Chondrocyte (in vitro differentiated cells): ENCODE measurements at regions not wholly inside any gene's neighbourhood (a gene's known extent, or its start where the extent isn't known, plus 50 kb on each side); places are given as distances from the start of the nearest gene placed in this dataset.
A peak's percentile ranks its signal among the peaks of the same experiment; 100 is the strongest.

Experiments used
- DNase-seq: peaks from one replicate; pipeline ENCODE4 v3.0.0; 2021; ENCODE audit warnings: mixed read lengths, low spot score
- H3K27ac Mint-ChIP-seq: one replicate; pipeline ENCODE4 v1.8.0; 2021; ENCODE audit warnings: mild to moderate bottlenecking, moderate library complexity, mixed read lengths; ENCODE audit not compliant: unreplicated experiment
- H3K27me3 Mint-ChIP-seq: 2 replicates; pipeline ENCODE4 v1.8.0; 2021; ENCODE audit warnings: low read depth, mixed read lengths
- H3K36me3 Mint-ChIP-seq: 2 replicates; pipeline ENCODE4 v1.8.0; 2021; ENCODE audit warnings: low read depth, mixed read lengths
- H3K4me1 Mint-ChIP-seq: 2 replicates; pipeline ENCODE4 v1.8.0; 2021; ENCODE audit warnings: low read depth, mild to moderate bottlenecking, mixed read lengths
- H3K4me3 Mint-ChIP-seq: one replicate; pipeline ENCODE4 v1.8.0; 2021; ENCODE audit warnings: mild to moderate bottlenecking, moderate library complexity, mixed read lengths; ENCODE audit not compliant: unreplicated experiment
- H3K9me3 Mint-ChIP-seq: 2 replicates; pipeline ENCODE4 v1.8.0; 2021; ENCODE audit warnings: low read depth, mixed read lengths
- CTCF ChIP-seq: fragments of 200-600 bp; sonication (generic); IDR thresholded peaks from 2 replicates; pipeline ENCODE4 v1.5.0; 2021; ENCODE audit warnings: antibody characterized with exemption, mild to moderate bottlenecking, moderate library complexity

GRCh38 chr9:28887188-28887884 is 1314.1 kb upstream of the C9orf72 start:
- no peak overlapping the region for H3K27ac Mint-ChIP-seq
- H3K27me3 Mint-ChIP-seq: no peaks in the 10 kb centered on the region
- no peak for DNase-seq
- H3K36me3 Mint-ChIP-seq: no peaks in the 10 kb centered on the region
- H3K9me3 Mint-ChIP-seq: no peaks in the 10 kb centered on the region
- H3K4me3 Mint-ChIP-seq: no peak overlapping the region
- TF ChIP-seq CTCF: no peak
- H3K4me1 Mint-ChIP-seq: no peaks in the 10 kb centered on the region

GRCh38 chr9:28888806-28889205 is 1315.5 kb upstream of the C9orf72 start:
- TF ChIP-seq CTCF: no peak
- H3K36me3 Mint-ChIP-seq: no peaks in the 10 kb centered on the region
- H3K4me1 Mint-ChIP-seq: no peaks in the 10 kb centered on the region
- no peak overlapping the region for H3K27ac Mint-ChIP-seq
- no peak for DNase-seq
- H3K4me3 Mint-ChIP-seq: no peak overlapping the region
- no peaks in the 10 kb centered on the region for H3K27me3 Mint-ChIP-seq
- H3K9me3 Mint-ChIP-seq: no peaks in the 10 kb centered on the region

- Mint-ChIP-seq H3K27me3 (no peaks in the 10 kb centered on the region), H3K27ac (no peak overlapping the region), H3K9me3 (no peaks in the 10 kb centered on the region), H3K36me3 (no peaks in the 10 kb centered on the region), H3K4me3 (no peak overlapping the region), H3K4me1 (no peaks in the 10 kb centered on the region)
- TF ChIP-seq CTCF: no peak
- no peak for DNase-seq
These were observed 1319.3 kb upstream of the C9orf72 start for GRCh38 chr9:28892538-28892937.

GRCh38 chr9:28899267-28899666 is 1326.0 kb upstream of the C9orf72 start:
- H3K27ac Mint-ChIP-seq: no peak overlapping the region
- no peaks in the 10 kb centered on the region for H3K27me3 Mint-ChIP-seq
- no peaks in the 10 kb centered on the region for H3K36me3 Mint-ChIP-seq
- TF ChIP-seq CTCF: no peak
- no peaks in the 10 kb centered on the region for H3K4me1 Mint-ChIP-seq
- H3K9me3 Mint-ChIP-seq: peaks cover 17% of the 10 kb centered on the region
- H3K4me3 Mint-ChIP-seq: no peak overlapping the region
- peak; percentile 49 for DNase-seq

GRCh38 chr9:28899926-28900325 is 1326.6 kb upstream of the C9orf72 start:
- Mint-ChIP-seq H3K36me3 (no peaks in the 10 kb centered on the region), H3K9me3 (peaks cover 17% of the 10 kb centered on the region), H3K4me1 (no peaks in the 10 kb centered on the region), H3K27me3 (no peaks in the 10 kb centered on the region), H3K4me3 (no peak overlapping the region), H3K27ac (no peak overlapping the region)
- TF ChIP-seq CTCF: no peak
- peak; percentile 33 for DNase-seq
